SK-N-SH (cell line): ENCODE measurements at regions not wholly inside any gene's neighbourhood (a gene's known extent, or its start where the extent isn't known, plus 50 kb on each side); places are given as distances from the start of the nearest gene placed in this dataset.

Experiments
- CTCF ChIA-PET: fragments of 300-600, 350-600 bp; formaldehyde crosslinking; extraction: SDS; loops from one replicate; lab custom pipeline; 2021; lab: Yijun Ruan, JAX
- POLR2A ChIA-PET: fragments of 350-600 bp; sonication (Branson Sonifier 250); formaldehyde crosslinking; extraction: SDS; loops from one replicate; lab custom pipeline; 2020; ENCODE audit warnings: antibody characterized with exemption, inconsistent platforms; lab: Yijun Ruan, JAX
- DNase-seq: peaks from one replicate; pipeline ENCODE4 v3.0.0; 2012
- H2AFZ ChIP-seq: fragments of 200-600 bp; sonication (generic); 2 replicates; pipeline ENCODE4 v1.8.1; 2016; ENCODE audit warnings: antibody characterized with exemption, mild to moderate bottlenecking, low read depth
- H3F3A ChIP-seq: fragments of 200-600 bp; sonication (generic); replicated peaks from 2 replicates; pipeline ENCODE3; 2016; ENCODE audit warnings: antibody characterized with exemption, mild to moderate bottlenecking; ENCODE audit not compliant: insufficient read depth
- H3K27ac ChIP-seq, 2 experiments: fragments of 200-500 bp in 1 of 2; fragments of 200-600 bp in 1 of 2; sonication (Bioruptor generic) in 1 of 2; sonication (generic), shearing (Covaris generic) in 1 of 2; 2 replicates each; pipeline versions ENCODE4 v1.5.1 to v1.6.1; 2014 to 2016; ENCODE audit warnings: low read depth in 2 of 2, inconsistent platforms in 1 of 2, low read length in 1 of 2, mild to moderate bottlenecking in 1 of 2, mixed read lengths in 1 of 2
- H3K27me3 ChIP-seq: fragments of 200-600 bp; sonication (generic), shearing (Covaris generic); 2 replicates; pipeline ENCODE4 v1.6.1; 2016; ENCODE audit warnings: mixed run types; ENCODE audit not compliant: insufficient read depth
- H3K36me3 ChIP-seq, 2 experiments: fragments of 200-500 bp in 1 of 2; fragments of 200-600 bp in 1 of 2; sonication (Bioruptor generic) in 1 of 2; sonication (generic) in 1 of 2; replicated peaks in 1 of 2; 2 replicates each; pipeline versions ENCODE3 to v1.5.1; 2014 to 2016; ENCODE audit warnings: low read length in 1 of 2, mild to moderate bottlenecking in 1 of 2; ENCODE audit not compliant: insufficient read depth in 2 of 2, control insufficient read depth in 1 of 2
- H3K4me1 ChIP-seq, 2 experiments: fragments of 200-500 bp in 1 of 2; fragments of 200-600 bp in 1 of 2; sonication (Bioruptor generic) in 1 of 2; sonication (generic), shearing (Covaris generic) in 1 of 2; 2 replicates each; pipeline versions ENCODE4 v1.5.1 to v1.6.1; 2014 to 2016; ENCODE audit warnings: low read depth in 1 of 2, low read length in 1 of 2, mixed run types in 1 of 2; ENCODE audit not compliant: insufficient read depth in 2 of 2, control insufficient read depth in 1 of 2
- H3K4me2 ChIP-seq: fragments of 200-600 bp; sonication (generic), shearing (Covaris generic); 2 replicates; pipeline ENCODE4 v1.6.1; 2017; ENCODE audit warnings: mixed run types
- H3K4me3 ChIP-seq, 2 experiments: fragments of 200-500 bp in 1 of 2; fragments of 200-600 bp in 1 of 2; sonication (Bioruptor generic) in 1 of 2; sonication (generic), shearing (Covaris generic) in 1 of 2; 2 replicates each; pipeline versions ENCODE4 v1.5.1 to v1.8.1; 2014 to 2016; ENCODE audit warnings: low read depth in 2 of 2, inconsistent platforms in 1 of 2, low read length in 1 of 2, mild to moderate bottlenecking in 1 of 2, mixed read lengths in 1 of 2, moderate library complexity in 1 of 2
- H3K79me2 ChIP-seq: fragments of 200-600 bp; sonication (generic); 2 replicates; pipeline ENCODE4 v1.8.1; 2017; ENCODE audit warnings: mild to moderate bottlenecking; ENCODE audit not compliant: insufficient read depth
- H3K9ac ChIP-seq: fragments of 200-600 bp; sonication (generic); 2 replicates; pipeline ENCODE4 v1.6.1; 2017; ENCODE audit warnings: mixed run types
- H3K9me2 ChIP-seq: fragments of 200-600 bp; sonication (generic); 2 replicates; pipeline ENCODE4 v1.6.1; 2017; ENCODE audit warnings: mixed run types
- H3K9me3 ChIP-seq: fragments of 200-600 bp; sonication (generic); 2 replicates; pipeline ENCODE4 v1.6.1; 2017; ENCODE audit warnings: mixed run types, mild to moderate bottlenecking, moderate library complexity
- H4K20me1 ChIP-seq: fragments of 200-600 bp; sonication (generic); 2 replicates; pipeline ENCODE4 v1.6.1; 2017; ENCODE audit warnings: mild to moderate bottlenecking, mixed run types; ENCODE audit not compliant: insufficient read depth
- ELF1 ChIP-seq: IDR thresholded peaks from 2 replicates; pipeline ENCODE4 v1.4.0; 2012
- EZH2phosphoT487 ChIP-seq: fragments of 200-600 bp; sonication (generic); IDR thresholded peaks from 2 replicates; pipeline ENCODE4 v1.6.1; 2017; ENCODE audit warnings: low read depth, mixed run types, mild to moderate bottlenecking, antibody characterized with exemption, moderate library complexity, borderline replicate concordance
- FOSL2 ChIP-seq: IDR thresholded peaks from 2 replicates; pipeline ENCODE4 v1.4.0; 2012; ENCODE audit warnings: low read depth, mild to moderate bottlenecking, moderate library complexity, borderline replicate concordance
- FOXM1 ChIP-seq: IDR thresholded peaks from 2 replicates; pipeline ENCODE4 v1.4.0; 2012; ENCODE audit warnings: low read depth, mild to moderate bottlenecking
- GATA2 ChIP-seq: sonication (generic); formaldehyde crosslinking; IDR thresholded peaks from 2 replicates; pipeline ENCODE4 v1.5.0; 2020; ENCODE audit warnings: mild to moderate bottlenecking, missing genetic modification reagents
- MEF2A ChIP-seq: IDR thresholded peaks from 2 replicates; pipeline ENCODE4 v1.4.0; 2012; ENCODE audit warnings: low read depth, borderline replicate concordance
- MXI1 ChIP-seq: IDR thresholded peaks from 2 replicates; pipeline ENCODE4 v1.6.1; 2012; ENCODE audit warnings: mild to moderate bottlenecking, low read depth, low read length, improper control_type of control experiment
- NRF1 ChIP-seq: IDR thresholded peaks from 2 replicates; pipeline ENCODE4 v1.6.1; 2012; ENCODE audit warnings: low read depth, mild to moderate bottlenecking, low read length
- RCOR1 ChIP-seq: fragments of 150-350 bp; IDR thresholded peaks from 2 replicates; pipeline ENCODE4 v1.6.1; 2017; ENCODE audit warnings: antibody characterized with exemption, low read length
- RFX5 ChIP-seq: IDR thresholded peaks from 2 replicates; pipeline ENCODE4 v1.6.1; 2012; ENCODE audit warnings: mild to moderate bottlenecking, improper control_type of control experiment, low read length
- SIN3A ChIP-seq: IDR thresholded peaks from 2 replicates; pipeline ENCODE4 v1.6.1; 2012; ENCODE audit warnings: low read depth, mild to moderate bottlenecking, low read length, moderate library complexity, borderline replicate concordance
- SMC3 ChIP-seq: IDR thresholded peaks from 2 replicates; pipeline ENCODE4 v1.6.1; 2012; ENCODE audit warnings: low read depth, low read length, improper control_type of control experiment
- TAF1 ChIP-seq: IDR thresholded peaks from 2 replicates; pipeline ENCODE4 v1.6.1; 2012; ENCODE audit warnings: low read depth, mild to moderate bottlenecking, low read length, moderate library complexity, borderline replicate concordance
- TEAD4 ChIP-seq: IDR thresholded peaks from 2 replicates; pipeline ENCODE4 v1.4.0; 2012; ENCODE audit warnings: mild to moderate bottlenecking, borderline replicate concordance; ENCODE audit not compliant: insufficient read depth
- YY1 ChIP-seq: IDR thresholded peaks from 2 replicates; pipeline ENCODE4 v1.4.0; 2012; ENCODE audit warnings: low read depth, mild to moderate bottlenecking
- WGBS: methylation state at CpG from one replicate; pipeline ENCODE4 v1.1.6; 2017; ENCODE audit warnings: low lambda C conversion rate; 5-methylcytosine and 5-hydroxymethylcytosine counted together
- TF ChIP-seq, protein P1 (sequence below): IDR thresholded peaks from 2 replicates; pipeline ENCODE4 v1.6.1; 2012; ENCODE audit warnings: mild to moderate bottlenecking, low read depth, low read length, moderate library complexity
- TF ChIP-seq, protein P2 (sequence below): IDR thresholded peaks from 2 replicates; pipeline ENCODE4; 2012
- TF ChIP-seq, protein P3 (sequence below): fragments of 200-600 bp; sonication (generic); IDR thresholded peaks from 2 replicates; pipeline ENCODE4 v1.6.1; 2017; ENCODE audit warnings: antibody characterized with exemption, mild to moderate bottlenecking, moderate library complexity

DNA sequence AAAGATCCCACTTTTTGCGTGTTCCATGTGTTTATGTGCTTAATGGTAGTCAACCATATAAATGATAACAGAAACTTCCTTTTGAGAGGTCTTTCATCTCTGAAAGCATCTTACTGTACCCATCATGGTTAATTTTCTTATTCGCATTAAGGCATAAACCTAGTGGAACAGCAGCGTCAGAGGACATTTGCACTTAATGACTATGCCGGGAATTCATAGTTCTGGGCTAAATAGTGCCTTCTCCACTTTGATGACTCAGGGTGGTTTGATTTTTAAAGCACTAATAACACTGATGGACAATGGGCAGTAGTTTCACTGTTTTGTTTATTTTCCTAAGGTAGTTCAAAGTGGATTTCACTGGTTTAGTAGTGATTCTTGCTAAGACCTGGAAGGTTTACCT lies 455.3 kb downstream of the DIPK2A start (continued):
- TF ChIP-seq ELF1 (no peak), FOXM1 (no peak)

DNA sequence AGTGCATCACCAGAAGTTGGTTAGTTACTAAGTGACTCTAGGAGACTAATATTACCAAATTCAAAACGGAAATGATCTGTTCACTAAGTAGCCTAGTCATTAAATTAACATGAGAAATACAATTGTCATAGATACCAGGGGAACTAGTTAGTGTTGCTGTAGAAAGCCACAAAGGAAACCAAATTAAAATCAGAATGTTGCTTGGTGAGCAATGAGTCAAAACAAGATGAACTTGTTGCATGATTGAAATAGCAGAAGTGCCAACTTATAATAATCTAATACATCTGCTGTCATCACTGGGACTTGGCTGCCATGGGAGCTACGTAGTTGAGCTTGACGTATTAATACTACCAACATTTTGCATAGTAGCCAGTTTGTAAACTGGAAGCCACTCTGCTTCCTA lies 458.1 kb downstream of the DIPK2A start:
- ChIA-PET CTCF (no interaction called here), POLR2A (no interaction called here)
- no peak for DNase-seq
- Histone ChIP-seq H3K36me3 (no peaks in the 10 kb centered on the region), H3K27me3 (no peaks in the 10 kb centered on the region), H3K4me3 (no peak overlapping the region), H3K4me1 (no peaks in the 10 kb centered on the region), H3K79me2 (no peaks in the 10 kb centered on the region), H3K4me2 (no peak overlapping the region), H3K9me3 (no peaks in the 10 kb centered on the region), H3K27ac (no peak overlapping the region), H2AFZ (no peak overlapping the region), H3K9ac (no peak overlapping the region), H3F3A (no peaks in the 10 kb centered on the region), H3K9me2 (no peaks in the 10 kb centered on the region), H4K20me1 (no peaks in the 10 kb centered on the region)
- WGBS = 8% methylated on average over 3 of the region's 3 CpGs
- TF ChIP-seq GATA2 (CRISPR knock-in tag) (no peak), MEF2A (no peak), MXI1 (no peak), SMC3 (no peak), EZH2phosphoT487 (no peak), RFX5 (no peak), NRF1 (no peak), TAF1 (no peak), ELF1 (no peak), TEAD4 (no peak), SIN3A (no peak), YY1 (no peak), RCOR1 (no peak), FOSL2 (no peak)
- TF ChIP-seq, protein P1, sequence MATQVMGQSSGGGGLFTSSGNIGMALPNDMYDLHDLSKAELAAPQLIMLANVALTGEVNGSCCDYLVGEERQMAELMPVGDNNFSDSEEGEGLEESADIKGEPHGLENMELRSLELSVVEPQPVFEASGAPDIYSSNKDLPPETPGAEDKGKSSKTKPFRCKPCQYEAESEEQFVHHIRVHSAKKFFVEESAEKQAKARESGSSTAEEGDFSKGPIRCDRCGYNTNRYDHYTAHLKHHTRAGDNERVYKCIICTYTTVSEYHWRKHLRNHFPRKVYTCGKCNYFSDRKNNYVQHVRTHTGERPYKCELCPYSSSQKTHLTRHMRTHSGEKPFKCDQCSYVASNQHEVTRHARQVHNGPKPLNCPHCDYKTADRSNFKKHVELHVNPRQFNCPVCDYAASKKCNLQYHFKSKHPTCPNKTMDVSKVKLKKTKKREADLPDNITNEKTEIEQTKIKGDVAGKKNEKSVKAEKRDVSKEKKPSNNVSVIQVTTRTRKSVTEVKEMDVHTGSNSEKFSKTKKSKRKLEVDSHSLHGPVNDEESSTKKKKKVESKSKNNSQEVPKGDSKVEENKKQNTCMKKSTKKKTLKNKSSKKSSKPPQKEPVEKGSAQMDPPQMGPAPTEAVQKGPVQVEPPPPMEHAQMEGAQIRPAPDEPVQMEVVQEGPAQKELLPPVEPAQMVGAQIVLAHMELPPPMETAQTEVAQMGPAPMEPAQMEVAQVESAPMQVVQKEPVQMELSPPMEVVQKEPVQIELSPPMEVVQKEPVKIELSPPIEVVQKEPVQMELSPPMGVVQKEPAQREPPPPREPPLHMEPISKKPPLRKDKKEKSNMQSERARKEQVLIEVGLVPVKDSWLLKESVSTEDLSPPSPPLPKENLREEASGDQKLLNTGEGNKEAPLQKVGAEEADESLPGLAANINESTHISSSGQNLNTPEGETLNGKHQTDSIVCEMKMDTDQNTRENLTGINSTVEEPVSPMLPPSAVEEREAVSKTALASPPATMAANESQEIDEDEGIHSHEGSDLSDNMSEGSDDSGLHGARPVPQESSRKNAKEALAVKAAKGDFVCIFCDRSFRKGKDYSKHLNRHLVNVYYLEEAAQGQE = no peak
- TF ChIP-seq, protein P2, sequence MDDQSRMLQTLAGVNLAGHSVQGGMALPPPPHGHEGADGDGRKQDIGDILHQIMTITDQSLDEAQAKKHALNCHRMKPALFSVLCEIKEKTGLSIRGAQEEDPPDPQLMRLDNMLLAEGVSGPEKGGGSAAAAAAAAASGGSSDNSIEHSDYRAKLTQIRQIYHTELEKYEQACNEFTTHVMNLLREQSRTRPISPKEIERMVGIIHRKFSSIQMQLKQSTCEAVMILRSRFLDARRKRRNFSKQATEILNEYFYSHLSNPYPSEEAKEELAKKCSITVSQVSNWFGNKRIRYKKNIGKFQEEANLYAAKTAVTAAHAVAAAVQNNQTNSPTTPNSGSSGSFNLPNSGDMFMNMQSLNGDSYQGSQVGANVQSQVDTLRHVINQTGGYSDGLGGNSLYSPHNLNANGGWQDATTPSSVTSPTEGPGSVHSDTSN = no peak
- TF ChIP-seq, protein P3, sequence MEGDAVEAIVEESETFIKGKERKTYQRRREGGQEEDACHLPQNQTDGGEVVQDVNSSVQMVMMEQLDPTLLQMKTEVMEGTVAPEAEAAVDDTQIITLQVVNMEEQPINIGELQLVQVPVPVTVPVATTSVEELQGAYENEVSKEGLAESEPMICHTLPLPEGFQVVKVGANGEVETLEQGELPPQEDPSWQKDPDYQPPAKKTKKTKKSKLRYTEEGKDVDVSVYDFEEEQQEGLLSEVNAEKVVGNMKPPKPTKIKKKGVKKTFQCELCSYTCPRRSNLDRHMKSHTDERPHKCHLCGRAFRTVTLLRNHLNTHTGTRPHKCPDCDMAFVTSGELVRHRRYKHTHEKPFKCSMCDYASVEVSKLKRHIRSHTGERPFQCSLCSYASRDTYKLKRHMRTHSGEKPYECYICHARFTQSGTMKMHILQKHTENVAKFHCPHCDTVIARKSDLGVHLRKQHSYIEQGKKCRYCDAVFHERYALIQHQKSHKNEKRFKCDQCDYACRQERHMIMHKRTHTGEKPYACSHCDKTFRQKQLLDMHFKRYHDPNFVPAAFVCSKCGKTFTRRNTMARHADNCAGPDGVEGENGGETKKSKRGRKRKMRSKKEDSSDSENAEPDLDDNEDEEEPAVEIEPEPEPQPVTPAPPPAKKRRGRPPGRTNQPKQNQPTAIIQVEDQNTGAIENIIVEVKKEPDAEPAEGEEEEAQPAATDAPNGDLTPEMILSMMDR = no peak
